HG03064 (cell line): ENCODE measurements at regions not wholly inside any gene's neighbourhood (a gene's known extent, or its start where the extent isn't known, plus 50 kb on each side); places are given as distances from the start of the nearest gene placed in this dataset.

ENCODE experiments used
- ATAC-seq: cut with Tn5 transposase; IDR thresholded peaks from one replicate; pipeline ENCODE4 v1.9.1; 2021; ENCODE audit warnings: low read depth; ENCODE audit not compliant: unreplicated experiment

DNA sequence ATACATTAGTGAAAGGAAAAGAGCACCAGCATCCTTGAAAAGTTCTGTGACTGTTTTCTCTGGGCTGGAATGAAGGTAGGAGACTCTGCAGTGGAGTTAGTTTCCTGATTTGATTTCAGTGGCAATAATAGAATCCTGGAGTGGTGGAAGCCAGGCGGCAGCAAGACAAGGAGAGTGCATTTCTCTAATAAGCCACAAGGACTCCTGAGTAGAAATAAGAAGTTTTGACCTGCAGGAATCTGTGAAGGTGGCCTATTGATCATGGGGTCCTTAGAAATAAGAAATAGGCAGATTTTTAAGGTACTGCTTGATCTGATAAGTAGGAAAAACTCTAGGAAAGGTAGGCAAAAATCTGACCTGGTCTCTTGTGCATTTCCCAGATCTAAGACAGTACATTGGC lies 68.4 kb upstream of the ELOVL5 start:
- no peak for ATAC-seq

DNA sequence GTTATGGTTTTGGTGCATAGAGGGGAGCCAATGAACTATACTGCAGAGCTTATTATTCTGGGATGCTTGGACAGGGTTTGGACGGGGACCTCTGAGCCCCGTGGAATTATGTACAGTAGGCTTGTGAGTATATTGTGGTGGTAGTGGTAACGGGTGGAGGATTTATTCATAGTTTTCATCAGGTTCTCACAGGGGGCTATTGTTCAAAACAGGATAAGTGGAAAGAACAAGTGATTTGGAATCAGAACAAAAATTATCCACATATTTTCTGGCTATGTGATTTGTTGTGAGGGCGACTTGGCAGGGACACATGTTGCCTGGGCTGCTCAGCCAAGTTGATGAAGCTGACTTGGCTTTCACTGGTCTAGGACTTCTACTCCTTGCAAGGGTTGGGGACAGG lies 64.6 kb upstream of the ELOVL5 start:
- no peak for ATAC-seq

DNA sequence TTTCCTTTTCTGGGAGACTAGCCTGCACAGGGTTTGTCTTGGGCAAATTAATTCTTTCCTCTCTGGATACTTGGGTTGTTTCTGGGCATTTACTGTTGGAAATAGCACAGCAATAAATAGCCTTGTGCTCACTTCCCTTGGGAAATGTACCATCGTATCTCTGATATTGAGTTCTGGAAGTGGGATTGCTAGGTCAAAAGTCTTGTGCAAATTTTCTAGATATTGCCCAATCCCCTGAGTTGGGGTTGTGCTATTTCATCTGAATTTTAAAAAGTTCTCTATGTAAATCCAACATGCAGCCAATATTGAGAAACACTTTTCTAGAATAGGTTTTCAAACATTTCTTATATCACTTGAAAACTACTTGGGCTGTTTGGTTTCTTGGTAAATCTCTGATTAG lies 64.0 kb upstream of the ELOVL5 start:
- no peak for ATAC-seq

DNA sequence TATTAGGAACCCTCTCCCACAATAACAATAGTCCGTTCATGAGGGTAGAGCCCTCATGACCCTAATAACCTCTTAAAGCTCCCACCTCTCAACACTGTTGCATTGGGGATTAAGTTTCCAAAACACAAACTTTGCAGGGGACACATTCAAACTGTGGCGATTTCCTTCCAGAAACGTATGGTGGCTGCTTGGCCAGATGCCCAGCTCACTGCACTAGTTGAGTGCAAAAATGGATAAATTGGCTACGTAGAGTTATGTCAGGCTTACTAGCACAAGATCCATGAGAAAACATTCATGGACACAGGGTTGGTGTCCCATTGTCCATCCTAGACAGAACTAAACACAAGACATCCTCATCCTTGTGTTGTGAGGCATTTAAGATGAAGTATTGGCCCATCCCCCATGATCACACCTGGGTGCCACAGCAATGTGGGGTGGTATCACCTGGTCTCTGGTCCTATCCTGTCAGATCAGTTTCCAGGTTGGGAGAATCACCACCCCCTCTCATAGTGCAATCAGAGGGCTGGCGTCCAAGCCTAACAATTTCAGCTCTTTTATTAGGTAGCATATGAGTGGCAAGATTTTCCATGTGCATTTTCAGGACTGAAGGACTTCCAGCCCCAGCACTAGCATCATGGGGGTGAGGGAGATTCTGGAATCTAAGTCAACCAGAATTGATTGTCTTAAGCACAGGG lies 63.4 kb upstream of the ELOVL5 start:
- no peak for ATAC-seq

DNA sequence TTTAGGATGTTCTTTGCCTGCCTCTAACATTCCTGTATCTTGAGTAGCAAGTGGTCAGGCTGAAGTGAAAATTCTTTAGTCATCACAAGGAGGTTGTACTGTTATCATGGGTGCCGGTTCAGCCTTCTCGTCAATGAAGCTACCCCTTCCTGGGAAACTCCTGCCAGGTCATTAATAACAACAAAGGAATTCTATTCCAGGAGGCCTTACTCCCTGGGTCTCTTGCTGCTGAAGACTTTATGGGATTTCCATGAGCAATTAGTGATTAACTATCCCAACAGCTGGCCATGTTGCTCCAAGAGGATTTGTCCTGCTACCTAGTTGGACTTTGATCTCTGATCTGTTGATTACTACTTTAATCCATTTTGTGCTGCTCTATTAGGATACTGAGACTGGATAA lies 62.7 kb upstream of the ELOVL5 start:
- ATAC-seq = no peak

DNA sequence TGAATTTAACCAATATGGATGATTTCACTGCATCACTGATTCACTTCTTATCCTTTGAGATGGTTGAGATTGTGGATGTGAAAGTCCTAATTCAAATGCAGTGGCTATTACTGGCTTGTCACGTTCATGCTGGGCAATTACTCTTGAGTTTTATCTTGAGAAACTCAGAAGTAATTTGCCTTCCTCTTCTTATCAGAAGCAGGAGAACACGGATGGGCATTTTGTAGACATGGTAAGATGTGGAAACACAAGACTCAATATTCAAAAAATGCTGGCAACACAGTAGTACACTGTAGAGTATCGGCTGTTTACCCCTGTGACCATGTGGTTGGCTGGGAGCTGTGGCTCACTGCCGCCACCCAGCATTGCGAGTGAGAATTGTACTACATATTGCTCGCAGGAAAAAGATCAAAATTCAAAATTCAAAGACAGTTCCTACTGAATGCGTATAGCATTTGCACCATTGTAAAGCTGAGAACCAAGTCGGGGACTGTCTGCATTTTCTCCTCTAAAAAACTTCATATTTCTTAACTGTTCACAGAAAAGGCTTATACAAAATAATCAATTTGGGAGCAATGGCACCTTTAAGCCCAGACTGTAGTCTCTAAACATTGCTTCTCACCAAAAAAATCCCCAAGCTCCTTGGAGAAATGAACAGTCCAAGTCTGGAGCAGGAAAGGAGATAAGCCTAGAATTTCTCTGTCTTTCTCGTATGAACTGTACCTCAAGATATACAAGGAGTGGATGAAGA lies 61.9 kb upstream of the ELOVL5 start:
- ATAC-seq = no peak

DNA sequence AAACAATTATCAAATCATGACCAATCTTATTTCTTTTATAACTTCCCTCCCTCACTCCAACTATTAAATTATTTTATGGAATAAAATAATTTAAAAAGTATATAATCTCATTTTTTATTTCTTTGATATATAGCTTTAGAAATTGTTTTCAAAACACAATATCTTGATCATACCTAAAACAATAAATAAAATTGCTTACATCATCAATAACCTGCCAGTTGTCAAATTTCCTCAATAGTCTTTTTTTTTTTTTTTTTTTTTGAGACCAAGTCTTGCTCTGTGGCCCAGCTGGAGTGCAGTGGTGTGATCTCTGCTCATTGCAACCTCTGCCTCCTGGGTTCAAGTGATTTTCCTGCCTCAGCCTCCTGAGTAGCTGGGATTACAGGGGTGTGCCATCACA lies 60.1 kb upstream of the ELOVL5 start:
- no peak for ATAC-seq

DNA sequence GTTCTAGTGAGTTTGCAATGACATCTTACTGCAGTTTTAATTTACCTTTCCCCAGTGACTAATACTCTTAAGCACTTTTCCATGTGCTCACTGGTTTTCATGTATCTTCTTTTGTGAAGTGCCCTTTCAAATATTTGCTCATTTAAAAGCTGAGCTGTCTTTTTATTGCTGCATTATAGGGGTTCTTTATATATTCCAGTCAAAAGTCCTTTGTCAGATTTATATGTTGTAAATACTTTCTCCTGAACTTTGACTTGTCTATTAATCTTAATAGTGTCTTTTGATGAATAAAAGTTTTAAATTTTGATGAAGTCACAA lies 50.2 kb upstream of the ELOVL5 start:
- ATAC-seq = no peak

DNA sequence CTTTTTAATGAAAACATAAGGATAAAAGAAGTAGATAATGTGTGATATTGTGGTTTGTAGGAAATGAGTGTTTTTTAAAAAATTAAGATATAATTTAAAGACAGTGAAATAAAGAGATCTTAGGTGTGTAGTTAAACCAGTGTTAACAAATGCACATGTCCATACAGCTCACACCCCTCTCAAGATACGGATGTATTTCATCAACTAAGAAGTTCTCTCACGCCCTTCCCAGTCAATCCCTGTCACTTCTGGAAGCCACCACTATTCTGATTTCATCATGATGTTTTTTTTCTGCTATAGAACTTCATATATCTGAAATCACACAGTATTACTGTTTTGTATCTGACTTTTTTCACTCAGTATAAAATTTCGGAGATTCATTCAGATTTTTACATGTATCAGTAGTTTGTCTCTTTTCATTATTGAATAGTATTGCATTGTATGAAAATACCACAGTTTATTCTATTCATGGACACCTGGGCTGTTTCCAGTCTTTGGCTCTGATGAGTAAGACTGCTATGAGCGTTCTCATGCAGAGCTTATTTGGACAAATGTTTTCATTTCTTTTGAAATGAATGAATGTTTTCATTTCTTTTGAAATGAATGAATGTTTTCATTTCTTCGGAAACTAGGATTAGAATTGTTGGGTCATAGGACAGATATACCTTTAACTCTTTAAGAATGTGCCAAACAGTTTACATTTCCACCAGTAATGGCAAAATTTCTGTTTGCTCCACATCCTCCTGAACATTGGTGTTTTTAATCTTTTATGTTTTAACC lies 49.7 kb upstream of the ELOVL5 start:
- no peak for ATAC-seq
